ENCODE measurements at regions not wholly inside any gene's neighbourhood (a gene's known extent, or its start where the extent isn't known, plus 50 kb on each side); places are given as distances from the start of the nearest gene placed in this dataset.

- TF ChIP-seq CTCF (IDR thresholded peaks at IDR 0.05) (no peak), EZH2 (IDR thresholded peaks at IDR 0.05; ENCODE audit: borderline replicate concordance, insufficient read depth, low read depth, low read length, poor library complexity, severe bottlenecking) (no peak)
Observed at GRCh38 chr5:23428705-23429104, 78.7 kb upstream of the PRDM9 start.
